ENCODE measurements at regions not wholly inside any gene's neighbourhood (a gene's known extent, or its start where the extent isn't known, plus 50 kb on each side); places are given as distances from the start of the nearest gene placed in this dataset.

DNA sequence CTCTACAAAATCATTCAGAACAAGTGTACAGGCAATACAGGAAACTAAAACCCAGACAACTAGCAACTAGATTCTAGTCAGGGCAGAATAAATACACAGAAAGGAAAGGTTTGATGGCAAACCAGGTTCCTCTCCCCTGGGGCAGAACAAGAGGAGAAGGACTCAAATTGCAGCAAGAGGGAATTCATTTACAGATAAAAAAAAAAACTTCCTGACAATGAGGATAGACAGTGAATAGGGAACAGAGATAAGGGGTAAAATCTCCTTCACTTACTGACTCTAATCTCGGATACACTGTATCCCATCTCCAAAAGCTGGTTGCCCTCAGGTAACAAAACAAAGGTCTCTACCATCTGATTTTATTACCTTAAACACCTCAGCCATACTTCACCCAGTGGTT, 244.0 kb downstream of the SEC61B start:
- Histone ChIP-seq H3K27ac (ENCODE audit: low read depth, low read length) (no peak overlapping the region), H3K27me3 (ENCODE audit: control insufficient read depth, insufficient read depth, low read length) (peaks cover 6% of the 10 kb centered on the region), H3K9me3 (ENCODE audit: control insufficient read depth, insufficient read depth, low read length) (no peaks in the 10 kb centered on the region), H3K4me3 (ENCODE audit: low read depth, low read length) (no peak overlapping the region)
- no peak for DNase-seq (ENCODE audit: low read depth, low spot score)
- TF ChIP-seq, protein P1, sequence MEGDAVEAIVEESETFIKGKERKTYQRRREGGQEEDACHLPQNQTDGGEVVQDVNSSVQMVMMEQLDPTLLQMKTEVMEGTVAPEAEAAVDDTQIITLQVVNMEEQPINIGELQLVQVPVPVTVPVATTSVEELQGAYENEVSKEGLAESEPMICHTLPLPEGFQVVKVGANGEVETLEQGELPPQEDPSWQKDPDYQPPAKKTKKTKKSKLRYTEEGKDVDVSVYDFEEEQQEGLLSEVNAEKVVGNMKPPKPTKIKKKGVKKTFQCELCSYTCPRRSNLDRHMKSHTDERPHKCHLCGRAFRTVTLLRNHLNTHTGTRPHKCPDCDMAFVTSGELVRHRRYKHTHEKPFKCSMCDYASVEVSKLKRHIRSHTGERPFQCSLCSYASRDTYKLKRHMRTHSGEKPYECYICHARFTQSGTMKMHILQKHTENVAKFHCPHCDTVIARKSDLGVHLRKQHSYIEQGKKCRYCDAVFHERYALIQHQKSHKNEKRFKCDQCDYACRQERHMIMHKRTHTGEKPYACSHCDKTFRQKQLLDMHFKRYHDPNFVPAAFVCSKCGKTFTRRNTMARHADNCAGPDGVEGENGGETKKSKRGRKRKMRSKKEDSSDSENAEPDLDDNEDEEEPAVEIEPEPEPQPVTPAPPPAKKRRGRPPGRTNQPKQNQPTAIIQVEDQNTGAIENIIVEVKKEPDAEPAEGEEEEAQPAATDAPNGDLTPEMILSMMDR (IDR thresholded peaks at IDR 0.05; ENCODE audit: low read depth, low read length): no peak
- ChIA-PET POLR2A (no interaction called here), CTCF (no interaction called here)

DNA sequence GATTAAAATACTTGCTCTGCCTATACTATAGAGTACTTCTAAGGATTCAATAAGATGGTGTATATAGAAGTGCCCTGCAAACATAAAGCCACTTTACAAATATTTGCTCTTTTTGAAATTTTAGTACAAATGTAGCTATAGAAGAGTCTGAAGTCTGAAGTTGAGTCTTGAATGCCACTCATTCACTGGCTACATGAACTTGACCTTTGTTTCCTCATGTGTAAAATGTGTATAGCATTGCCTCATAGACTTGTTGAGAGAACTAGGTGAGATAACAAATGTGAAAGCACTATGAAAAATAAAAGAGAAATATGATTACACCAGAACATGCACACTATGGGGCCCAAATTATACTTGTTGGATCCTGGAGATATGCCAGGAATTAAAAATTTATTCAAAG, 244.7 kb downstream of the SEC61B start:
- Histone ChIP-seq H3K9me3 (ENCODE audit: control insufficient read depth, insufficient read depth, low read length) (no peaks in the 10 kb centered on the region), H3K27ac (ENCODE audit: low read depth, low read length) (no peak overlapping the region), H3K4me3 (ENCODE audit: low read depth, low read length) (no peak overlapping the region), H3K27me3 (ENCODE audit: control insufficient read depth, insufficient read depth, low read length) (peaks cover 6% of the 10 kb centered on the region)
- POLR2A ChIA-PET: no interaction called here
- CTCF ChIA-PET: no interaction called here
- DNase-seq (ENCODE audit: low read depth, low spot score): no peak
- TF ChIP-seq, protein P1 (IDR thresholded peaks at IDR 0.05; ENCODE audit: low read depth, low read length): no peak

DNA sequence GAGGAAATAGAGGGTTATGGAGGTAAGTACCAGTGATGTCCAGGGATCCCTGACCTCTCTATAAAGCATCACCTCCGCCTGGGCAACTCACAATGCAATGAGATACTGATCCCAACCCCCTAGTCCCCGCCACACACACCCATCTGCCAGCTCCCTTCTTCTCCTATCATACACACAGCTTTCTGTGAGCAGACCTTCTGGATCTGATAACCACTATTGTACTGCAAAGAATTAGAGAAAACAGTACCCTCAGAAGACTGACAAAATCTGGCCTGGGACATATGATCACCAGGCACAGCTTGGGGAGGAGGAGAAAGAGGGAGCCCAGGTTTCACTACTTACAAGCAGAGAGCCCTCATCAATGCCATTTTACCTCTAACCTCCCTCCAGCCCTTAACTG, 249.0 kb downstream of the SEC61B start:
- CTCF ChIA-PET: no interaction called here
- H3K27ac ChIP-seq (ENCODE audit: low read depth, low read length): no peak overlapping the region
- DNase-seq (ENCODE audit: low read depth, low spot score): no peak

DNA sequence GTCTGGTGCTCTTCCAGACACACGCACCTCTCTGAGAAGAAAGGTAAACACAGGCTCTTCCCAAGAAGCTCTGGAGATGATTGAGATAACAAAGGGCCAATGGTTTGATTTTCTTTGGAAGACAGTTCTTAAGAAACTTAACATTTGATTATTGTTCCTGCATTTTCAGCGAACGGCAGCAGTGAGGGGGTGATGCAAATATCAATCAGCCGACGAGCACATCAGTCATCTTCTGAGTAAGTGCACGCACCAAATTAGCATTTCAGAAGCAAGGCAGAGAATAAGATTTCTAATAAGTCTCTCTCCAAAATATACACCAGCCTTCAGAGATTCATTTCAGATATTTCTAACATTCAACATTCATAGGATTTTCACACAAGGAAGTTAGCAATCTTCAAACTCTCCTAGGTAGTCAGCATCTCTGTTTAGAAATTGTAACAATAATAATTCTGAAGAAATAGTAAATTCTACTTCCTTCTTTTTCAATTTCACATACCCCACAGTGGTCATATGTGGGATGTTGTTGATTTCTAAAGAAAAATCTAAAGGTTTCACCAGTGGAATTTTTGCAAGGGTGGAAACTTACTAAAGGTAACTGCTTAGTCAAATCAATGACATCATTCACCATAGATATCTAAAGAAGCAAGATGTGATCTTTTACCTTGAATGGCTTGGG, 250.3 kb downstream of the SEC61B start:
- TF ChIP-seq, protein P1 (IDR thresholded peaks at IDR 0.05; ENCODE audit: low read depth, low read length): no peak
- no peak overlapping the region for H3K4me3 ChIP-seq (ENCODE audit: low read depth, low read length)
- no peaks in the 10 kb centered on the region for H3K9me3 ChIP-seq (ENCODE audit: control insufficient read depth, insufficient read depth, low read length)
- H3K27ac ChIP-seq (ENCODE audit: low read depth, low read length): no peak overlapping the region
- ChIA-PET POLR2A (no interaction called here), CTCF (no interaction called here)
- DNase-seq (ENCODE audit: low read depth, low spot score): no peak
- peaks cover 8% of the 10 kb centered on the region for H3K27me3 ChIP-seq (ENCODE audit: control insufficient read depth, insufficient read depth, low read length)

More for the DNA sequence above, 249.0 kb downstream of the SEC61B start:
- POLR2A ChIA-PET: no interaction called here
- Histone ChIP-seq H3K9me3 (ENCODE audit: control insufficient read depth, insufficient read depth, low read length) (no peaks in the 10 kb centered on the region), H3K4me3 (ENCODE audit: low read depth, low read length) (no peak overlapping the region), H3K27me3 (ENCODE audit: control insufficient read depth, insufficient read depth, low read length) (peaks cover 6% of the 10 kb centered on the region)
- TF ChIP-seq, protein P1 (IDR thresholded peaks at IDR 0.05; ENCODE audit: low read depth, low read length): no peak

DNA sequence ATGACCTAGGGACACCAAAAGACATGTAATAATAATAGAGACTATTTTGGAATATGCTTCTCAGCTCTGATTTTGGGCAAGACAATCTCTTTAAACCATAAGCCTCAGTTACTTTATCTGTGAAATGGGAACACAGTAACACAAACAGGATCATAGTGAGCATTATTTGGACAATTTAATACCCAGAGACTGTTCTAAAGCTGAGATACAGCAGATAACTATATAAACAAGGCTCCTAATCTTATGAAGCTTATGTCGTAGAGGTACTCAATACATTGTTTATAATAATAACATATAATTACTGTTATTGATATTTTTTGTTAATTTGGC, 250.8 kb downstream of the SEC61B start:
- CTCF ChIA-PET: no interaction called here
- POLR2A ChIA-PET: no interaction called here

More for the DNA sequence above, 250.8 kb downstream of the SEC61B start:
- TF ChIP-seq, protein P1 (IDR thresholded peaks at IDR 0.05; ENCODE audit: low read depth, low read length): no peak
- peaks cover 8% of the 10 kb centered on the region for H3K27me3 ChIP-seq (ENCODE audit: control insufficient read depth, insufficient read depth, low read length)
- DNase-seq (ENCODE audit: low read depth, low spot score): no peak
- H3K4me3 ChIP-seq (ENCODE audit: low read depth, low read length): no peak overlapping the region
- no peaks in the 10 kb centered on the region for H3K9me3 ChIP-seq (ENCODE audit: control insufficient read depth, insufficient read depth, low read length)
- H3K27ac ChIP-seq (ENCODE audit: low read depth, low read length): no peak overlapping the region

Data from AG04450 (cell line).